T1000 (cell line): ENCODE measurements at regions not wholly inside any gene's neighbourhood (a gene's known extent, or its start where the extent isn't known, plus 50 kb on each side); places are given as distances from the start of the nearest gene placed in this dataset.

ENCODE experiments used
- DNase-seq: peaks from one replicate; lab custom pipeline; 2025; ENCODE audit warnings: mixed read lengths; lab: John Stamatoyannopoulos, UW

- DNase-seq = no peak
These were observed 387.2 kb downstream of the PCDH7 start for GRCh38 chr4:31107362-31107761.

DNA sequence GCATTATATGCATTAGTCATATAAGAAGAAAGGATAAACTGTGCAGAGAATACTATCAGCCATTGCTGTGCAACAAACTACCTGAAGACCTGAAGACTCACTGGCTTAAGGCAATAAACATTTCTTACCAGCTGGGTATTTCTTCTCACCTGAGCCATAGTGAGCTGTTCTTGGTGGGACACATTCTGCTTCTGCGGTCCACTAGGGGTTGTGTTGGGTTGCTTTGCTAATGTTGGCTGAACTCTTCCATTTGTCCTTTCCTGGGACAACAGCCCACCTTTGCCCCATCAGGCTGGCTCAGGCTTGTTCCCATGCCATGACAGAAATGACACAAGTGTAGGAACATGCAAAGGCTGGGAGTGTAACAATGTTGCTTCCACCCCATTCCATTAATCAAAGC, 388.6 kb downstream of the PCDH7 start:
- no peak for DNase-seq

GRCh38 chr4:31111790-31112189, 391.6 kb downstream of the PCDH7 start:
- no peak for DNase-seq

- DNase-seq = no peak
These were observed 394.6 kb downstream of the PCDH7 start for GRCh38 chr4:31114816-31115215.

DNA sequence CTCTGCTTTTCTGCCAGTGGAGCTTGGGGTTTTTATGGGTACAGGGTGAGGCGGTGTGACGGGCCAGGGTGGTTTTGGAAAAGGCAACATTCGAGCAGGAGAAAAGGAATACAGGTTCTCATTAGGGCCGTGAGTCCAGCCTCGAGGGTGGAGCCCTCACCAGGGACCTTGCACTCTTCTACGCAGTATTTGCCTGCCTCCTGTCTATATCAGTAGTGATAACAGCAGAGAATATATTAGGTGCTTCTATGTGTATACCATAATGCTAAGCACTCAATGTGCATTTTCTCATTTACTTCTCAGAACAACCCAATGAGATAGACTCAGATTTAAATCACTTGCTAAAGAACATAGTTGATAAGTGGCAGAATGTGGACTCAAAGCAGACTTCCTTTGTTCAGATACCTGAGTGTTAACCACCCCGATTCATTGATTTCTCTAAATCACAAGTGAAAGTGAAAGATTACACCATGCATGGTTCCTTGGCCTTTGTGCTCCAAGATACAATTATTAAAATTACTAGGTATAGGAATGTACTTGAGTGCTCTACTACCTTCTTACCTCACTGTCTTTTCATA, 403.9 kb downstream of the PCDH7 start:
- no peak for DNase-seq

DNA sequence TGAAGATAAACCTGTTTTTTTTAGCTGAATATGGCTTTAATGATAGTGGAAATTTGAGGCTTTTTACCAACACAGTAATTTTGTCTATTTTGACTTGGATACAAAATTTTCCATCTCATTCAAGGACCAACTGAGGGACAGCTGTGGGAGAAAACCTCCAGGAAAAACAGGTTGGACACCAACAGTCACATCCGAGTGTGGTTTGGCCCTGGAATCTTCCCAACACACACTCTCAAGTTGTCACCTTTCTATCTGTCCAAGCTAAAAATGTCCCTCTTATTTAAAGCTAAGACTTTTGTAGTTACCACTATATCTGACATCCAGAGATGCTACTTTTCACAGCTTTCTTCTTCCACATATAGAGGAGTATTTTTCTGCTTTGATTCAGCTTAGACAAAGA, 404.9 kb downstream of the PCDH7 start:
- DNase-seq = no peak

DNA sequence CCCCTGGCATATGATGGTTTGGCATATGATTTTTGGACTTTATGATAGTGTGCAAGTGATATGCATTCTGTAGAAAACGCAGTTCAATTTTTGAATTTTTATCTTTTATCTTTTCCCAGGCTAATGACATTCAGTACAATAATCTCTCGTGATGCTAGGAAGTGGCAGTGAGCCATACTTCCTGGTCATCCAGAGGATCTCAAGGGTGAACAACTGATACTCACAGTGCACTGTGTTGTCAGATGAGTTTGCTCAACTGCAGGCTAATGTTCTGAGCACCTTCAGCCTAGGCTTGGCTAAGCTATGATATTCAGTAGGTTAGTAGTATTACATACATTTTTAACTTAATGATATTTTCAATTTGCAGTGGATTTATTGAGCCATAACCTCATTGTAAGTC, 405.3 kb downstream of the PCDH7 start:
- DNase-seq = no peak

DNA sequence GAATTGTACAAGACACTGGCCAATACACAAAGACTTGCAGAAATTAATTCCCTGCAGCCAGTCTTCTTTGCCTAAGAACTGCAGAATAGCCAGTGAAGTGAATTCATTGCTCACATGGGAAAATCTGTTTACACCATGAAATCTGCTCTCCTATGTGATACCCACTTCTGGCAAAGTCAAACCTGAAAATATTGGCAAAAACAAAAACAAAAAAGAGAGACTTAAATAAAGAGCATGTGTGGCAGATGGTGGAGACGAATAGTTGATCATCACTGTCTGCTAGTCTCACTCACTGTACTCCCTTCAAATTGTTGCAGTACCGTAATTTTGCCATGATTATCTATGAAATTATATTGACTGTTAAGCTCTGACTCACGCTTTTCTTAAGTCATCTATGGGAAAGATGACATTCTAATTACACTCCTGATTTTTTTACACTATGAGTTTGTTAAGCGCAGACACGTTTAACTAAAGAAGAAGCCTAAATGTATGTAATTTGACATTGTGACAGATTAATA, 406.8 kb downstream of the PCDH7 start:
- DNase-seq = no peak

DNA sequence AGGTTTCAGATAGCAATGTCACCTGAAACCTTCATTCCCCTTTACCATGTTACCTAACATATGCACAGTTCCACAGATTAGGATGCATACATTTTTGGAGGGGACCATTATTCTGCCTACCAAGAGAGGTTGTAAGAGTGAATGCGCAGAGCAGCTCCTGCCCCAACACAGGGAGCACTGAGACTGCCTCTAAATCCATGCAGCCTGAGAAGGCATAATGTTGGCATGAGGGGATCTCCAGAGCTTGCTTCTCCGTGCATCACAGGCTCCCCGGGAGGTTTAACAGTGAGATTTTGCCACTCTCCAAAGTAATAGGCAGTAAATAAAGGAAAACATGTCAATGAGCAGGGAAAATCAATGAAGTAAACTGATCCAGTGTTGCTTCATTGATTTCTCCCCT, 410.8 kb downstream of the PCDH7 start:
- no peak for DNase-seq

- DNase-seq = no peak
These were observed 414.6 kb downstream of the PCDH7 start for GRCh38 chr4:31134720-31135119.

- DNase-seq = no peak
These were observed 419.6 kb downstream of the PCDH7 start for GRCh38 chr4:31139767-31140166.

- no peak for DNase-seq
These were observed 421.1 kb downstream of the PCDH7 start for GRCh38 chr4:31141095-31141831.

DNA sequence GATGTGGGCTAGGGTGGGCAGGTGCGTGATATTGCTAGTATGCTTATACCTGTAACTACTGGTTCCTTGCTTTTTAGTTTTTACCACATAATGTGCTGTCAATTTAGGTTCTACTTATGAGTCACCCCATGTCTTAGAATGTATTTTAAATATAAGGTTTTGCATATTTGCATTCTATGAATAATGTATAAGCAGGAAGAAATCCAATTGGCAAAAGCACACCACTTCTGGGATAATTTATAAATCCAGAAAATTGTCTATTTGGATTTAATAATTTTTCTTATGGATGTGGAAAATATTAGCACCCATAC, 421.6 kb downstream of the PCDH7 start:
- DNase-seq = no peak

- DNase-seq = no peak
These were observed 426.2 kb downstream of the PCDH7 start for GRCh38 chr4:31146366-31146765.

- DNase-seq = no peak
These were observed 428.8 kb downstream of the PCDH7 start for GRCh38 chr4:31148990-31149389.

DNA sequence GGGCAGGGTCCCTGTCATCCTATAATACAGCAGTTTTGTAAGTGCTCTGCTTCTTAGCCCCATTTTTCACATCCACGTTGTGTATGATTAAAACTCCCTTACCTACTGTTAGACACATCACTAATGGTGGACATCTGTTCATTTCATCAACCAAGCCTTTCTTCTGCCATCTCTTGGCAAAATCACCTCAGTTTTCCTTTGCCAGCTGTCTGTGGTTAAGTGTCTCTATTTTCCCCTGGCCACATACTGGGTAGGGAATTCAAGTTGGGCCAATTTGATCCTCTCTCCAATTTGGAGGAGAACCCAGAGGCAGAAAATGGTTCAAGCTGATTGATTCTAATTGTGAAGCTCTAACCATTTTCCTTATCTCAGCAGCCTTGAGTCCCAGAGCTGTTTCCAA, 436.1 kb downstream of the PCDH7 start:
- DNase-seq = no peak

GRCh38 chr4:31160146-31160545, 440.0 kb downstream of the PCDH7 start:
- no peak for DNase-seq

DNA sequence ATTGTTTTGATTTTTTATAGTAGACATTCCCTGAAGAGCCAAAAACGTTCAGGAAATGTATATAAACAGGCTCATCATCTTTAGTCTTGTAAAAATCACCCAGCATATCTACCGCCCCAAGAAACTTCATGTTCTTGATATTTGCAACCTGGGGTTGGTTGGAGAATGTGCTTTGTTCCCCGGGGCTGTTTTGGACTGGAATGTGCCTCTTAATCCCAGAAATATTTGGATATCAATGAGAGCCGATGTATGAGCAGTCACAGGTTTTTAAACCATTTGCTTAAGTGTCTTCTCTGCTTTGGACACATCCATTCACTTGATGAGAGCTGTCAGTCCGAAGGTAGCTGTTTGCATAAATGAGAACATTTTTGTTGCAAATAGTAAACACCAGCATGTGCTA, 449.7 kb downstream of the PCDH7 start:
- no peak for DNase-seq

- DNase-seq = no peak
These were observed 451.2 kb downstream of the PCDH7 start for GRCh38 chr4:31171362-31171761.

DNA sequence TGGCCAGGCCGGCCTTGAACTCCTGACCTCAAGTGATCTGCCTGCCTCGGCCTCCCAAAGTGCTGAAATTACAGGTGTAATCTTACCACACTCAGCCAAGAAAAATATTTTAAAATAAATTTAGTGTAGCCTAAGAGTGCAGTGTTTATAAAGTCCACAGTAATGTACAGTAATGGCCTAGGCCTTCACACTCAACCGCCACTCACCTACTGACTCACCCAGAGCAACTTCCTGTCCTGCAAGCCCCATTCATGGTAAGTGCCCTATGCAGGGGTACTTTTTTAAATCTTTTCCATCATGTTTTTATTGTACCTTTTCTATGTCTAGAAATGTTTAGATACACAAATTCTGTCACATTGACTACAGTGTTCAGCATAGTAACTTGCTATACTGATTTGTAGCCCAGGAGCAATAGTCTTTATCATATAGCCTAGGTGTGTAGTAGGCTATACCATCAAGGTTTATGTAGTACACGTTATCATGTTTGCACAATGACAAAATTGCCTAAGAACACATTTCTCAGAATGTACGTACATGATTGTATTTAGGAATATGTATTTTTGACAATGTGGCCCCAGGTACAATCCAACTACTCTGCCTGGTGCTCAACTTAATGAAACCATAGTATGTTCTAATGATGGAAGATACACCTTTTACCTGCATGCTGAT, 455.2 kb downstream of the PCDH7 start:
- no peak for DNase-seq

GRCh38 chr4:31183256-31183655, 463.1 kb downstream of the PCDH7 start:
- DNase-seq = no peak

DNA sequence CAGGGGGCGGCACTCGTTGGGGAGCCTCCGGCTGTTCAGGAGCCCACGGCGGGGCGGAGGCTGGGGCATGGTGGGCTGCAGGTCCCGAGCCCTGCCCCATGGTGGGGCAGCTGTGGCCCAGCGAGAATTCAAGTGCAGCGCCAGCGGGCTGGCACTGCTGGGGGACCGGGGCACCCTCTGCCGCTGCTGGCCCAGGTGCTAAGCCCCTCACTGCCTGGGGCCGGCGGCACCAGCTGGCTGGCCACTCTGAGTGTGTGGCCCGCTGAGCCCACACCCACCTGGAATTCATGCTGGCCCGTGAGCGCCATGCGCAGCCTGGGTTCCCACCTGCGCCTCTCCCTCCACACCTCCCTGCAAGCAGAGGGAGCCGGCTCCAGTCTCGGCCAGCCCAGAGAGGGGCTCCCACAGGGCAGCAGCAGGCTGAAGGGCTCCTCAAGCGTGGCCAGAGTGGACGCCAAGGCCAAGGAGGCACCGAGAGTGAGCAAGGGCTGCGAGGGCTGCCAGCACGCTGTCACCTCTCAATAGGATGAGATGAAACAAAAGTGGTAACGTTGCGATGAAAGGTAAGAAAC, 464.9 kb downstream of the PCDH7 start:
- DNase-seq = no peak

GRCh38 chr4:31187979-31188378, 467.8 kb downstream of the PCDH7 start:
- DNase-seq = no peak
